ENCODE measurements at regions not wholly inside any gene's neighbourhood (a gene's known extent, or its start where the extent isn't known, plus 50 kb on each side); places are given as distances from the start of the nearest gene placed in this dataset.

DNA sequence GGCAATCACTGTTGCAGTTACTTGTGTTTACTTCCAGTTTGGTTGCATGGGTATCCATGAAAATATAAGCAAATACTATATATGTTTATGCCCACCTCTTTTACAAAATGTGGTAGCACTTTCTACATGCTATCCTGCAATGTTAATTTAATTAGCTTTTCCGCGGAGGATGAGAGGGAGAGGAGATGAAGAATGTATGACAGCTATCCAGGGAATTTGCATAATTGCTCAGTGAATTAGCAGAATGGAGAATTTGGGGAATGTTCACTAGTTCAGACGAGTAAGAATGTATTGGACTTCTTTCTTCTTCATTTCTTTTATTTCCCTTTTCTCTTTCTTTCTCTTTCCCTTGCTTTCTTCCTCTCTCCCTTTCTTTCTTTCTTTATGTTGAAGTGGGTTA lies 140.7 kb upstream of the SLC28A3 start:
- TF ChIP-seq, protein P1, sequence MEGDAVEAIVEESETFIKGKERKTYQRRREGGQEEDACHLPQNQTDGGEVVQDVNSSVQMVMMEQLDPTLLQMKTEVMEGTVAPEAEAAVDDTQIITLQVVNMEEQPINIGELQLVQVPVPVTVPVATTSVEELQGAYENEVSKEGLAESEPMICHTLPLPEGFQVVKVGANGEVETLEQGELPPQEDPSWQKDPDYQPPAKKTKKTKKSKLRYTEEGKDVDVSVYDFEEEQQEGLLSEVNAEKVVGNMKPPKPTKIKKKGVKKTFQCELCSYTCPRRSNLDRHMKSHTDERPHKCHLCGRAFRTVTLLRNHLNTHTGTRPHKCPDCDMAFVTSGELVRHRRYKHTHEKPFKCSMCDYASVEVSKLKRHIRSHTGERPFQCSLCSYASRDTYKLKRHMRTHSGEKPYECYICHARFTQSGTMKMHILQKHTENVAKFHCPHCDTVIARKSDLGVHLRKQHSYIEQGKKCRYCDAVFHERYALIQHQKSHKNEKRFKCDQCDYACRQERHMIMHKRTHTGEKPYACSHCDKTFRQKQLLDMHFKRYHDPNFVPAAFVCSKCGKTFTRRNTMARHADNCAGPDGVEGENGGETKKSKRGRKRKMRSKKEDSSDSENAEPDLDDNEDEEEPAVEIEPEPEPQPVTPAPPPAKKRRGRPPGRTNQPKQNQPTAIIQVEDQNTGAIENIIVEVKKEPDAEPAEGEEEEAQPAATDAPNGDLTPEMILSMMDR (IDR thresholded peaks at IDR 0.05; ENCODE audit: insufficient read depth, low read length), result no peak
- no peak for TF ChIP-seq GABPA (IDR thresholded peaks at IDR 0.05; ENCODE audit: low read depth)

Measured in HL-60 (cell line).